SHP77 treated with DMSO at 0.1 percent for 48 hours (cell line): ENCODE measurements at regions not wholly inside any gene's neighbourhood (a gene's known extent, or its start where the extent isn't known, plus 50 kb on each side); places are given as distances from the start of the nearest gene placed in this dataset.
A peak's percentile ranks its signal among the peaks of the same experiment; 100 is the strongest.

Source experiments
- DNase-seq: peaks from one replicate; lab custom pipeline; 2025; lab: John Stamatoyannopoulos, UW

DNA sequence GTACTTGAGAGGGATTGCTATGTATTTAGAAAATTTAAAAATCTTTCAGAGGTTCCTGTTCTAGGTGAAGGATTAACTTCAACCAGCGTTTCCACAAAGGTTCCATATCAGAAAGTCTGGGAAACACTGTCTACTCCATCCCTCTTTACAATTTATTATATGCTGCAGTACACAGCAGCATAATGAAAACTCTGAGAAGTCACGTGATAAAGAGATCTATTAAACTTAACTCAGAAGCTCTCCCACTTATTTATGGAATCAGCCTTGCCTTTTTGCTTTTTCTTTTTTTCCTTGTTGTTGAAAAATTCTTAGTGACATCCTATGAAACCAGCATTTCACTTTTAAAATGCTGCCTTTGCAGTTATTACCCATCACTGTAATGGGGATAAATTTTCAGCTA, 186.2 kb downstream of the ACER2 start:
- DNase-seq = no peak

DNA sequence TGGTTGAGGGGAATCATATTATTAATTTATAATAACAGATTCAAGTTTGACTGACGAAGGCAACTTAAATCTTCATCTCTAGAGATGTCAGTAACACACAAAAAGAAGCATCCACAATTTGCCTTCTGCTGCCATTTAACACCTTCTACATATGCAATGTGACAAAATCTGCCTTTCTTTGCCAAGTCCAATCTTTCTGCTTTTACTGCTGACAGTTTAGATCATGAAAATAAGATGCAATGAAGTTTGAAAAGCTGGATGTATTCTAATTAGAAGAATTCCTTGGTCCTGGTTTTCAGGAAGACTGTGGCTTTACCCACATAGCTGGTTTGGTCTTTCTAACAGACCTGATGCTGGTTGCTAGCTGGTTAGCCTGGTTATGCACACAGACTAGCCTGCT, 178.9 kb downstream of the ACER2 start:
- DNase-seq = no peak

DNA sequence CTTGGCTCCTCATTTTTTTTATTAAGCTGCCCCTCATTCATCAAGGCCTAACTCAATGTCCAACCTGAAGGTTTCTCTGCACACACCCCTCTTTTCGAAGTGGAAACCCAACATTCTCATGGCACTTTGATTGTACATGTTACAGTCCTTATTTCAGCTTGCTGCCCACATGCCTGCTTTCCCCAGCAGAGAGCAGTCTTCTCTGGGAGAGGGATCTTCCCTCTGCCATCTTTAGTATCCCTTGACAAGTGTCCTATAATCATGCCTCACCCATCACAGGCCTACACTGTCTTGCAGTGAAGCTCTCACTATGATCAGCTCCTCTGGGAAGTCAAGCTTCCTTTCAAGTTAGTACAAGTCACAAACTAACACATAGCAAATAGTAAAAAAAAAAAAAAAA, 175.1 kb downstream of the ACER2 start:
- DNase-seq = no peak

DNA sequence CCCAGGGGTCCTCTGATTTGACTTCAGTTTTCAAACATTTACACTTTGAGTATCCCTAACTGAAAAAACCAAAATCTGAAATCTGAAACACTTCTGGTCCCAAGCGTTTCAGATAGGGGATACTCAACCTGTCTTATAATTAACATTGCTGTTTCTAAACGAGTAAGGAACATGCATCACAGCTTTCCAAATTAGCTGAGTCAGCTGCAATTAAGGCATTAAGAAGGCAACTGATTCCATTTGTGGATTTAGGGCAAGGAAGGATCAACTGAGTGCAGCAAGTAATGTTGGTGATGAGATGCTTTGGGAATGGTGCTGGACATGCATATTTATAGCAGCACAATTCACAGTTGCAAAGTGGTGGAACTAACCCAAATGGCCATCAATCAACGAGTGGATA, 168.6 kb downstream of the ACER2 start:
- DNase-seq = no peak

DNA sequence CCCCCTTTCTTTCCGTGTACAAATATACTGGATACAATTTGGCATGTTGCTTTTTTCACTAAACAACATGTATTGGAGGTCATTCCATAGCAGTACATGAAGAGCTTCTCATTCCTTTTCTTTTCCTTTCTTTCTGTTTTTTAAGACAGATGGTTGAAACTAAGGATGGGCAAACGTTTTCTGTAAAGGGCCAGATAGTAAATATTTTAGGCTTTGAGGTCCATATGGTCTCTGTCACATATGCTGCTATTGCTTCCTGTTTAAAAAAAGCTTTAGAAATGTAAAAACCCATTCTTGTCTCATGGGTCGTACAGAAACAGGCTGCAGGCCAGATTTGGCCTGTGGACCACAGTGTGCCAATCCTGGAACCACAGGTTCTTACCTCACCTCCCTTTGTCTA, 160.1 kb downstream of the ACER2 start:
- DNase-seq = no peak

DNA sequence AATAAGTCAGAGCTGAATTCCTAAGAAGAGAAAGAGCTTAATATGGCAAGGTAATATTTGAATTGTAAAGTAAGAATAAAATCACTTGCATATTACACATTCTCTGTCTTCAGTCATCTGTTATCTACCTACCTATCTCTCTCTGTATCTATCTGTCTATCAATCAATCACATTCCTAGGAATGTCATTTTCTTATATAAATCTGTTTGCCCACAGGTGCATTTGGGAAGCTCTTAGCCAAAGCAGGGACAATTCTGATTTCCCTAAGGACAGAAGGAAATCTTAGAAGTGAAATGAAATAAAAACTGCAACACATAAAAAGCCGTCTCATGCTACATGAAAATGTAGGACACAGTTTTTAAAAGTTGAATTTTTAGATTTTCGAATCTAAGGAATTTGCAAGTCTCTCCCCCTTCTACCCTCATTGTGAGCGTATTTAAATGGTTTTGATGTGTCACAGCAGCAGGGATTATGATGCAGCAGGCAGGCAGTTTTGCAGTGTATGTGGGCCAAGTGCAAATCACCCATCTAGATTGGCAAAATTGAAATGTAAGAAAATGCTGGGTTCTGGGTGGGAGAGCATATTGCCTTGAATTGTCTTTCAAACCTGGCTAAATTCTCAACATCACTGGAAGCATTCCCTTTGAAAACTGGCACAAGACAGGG, 155.7 kb downstream of the ACER2 start:
- no peak for DNase-seq

DNA sequence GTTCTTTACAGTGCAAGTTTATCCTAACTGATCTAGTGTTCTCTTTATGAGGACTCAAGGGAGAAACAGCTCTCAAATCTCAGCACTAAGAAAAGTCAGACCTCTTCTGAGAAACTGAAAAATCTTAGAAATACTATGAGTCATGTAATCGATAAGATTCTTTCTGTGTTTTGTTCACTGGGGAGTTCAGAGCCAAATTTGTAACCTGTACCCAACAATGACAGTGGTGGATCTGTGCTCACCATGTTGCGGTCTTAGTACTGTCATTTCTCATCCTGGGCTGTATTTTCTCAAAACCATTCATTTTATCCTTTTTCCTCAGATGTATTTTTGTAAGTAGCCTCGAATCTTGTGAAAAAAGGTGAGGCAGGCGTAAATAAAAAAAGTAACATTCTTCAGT, 146.4 kb downstream of the ACER2 start:
- no peak for DNase-seq

DNA sequence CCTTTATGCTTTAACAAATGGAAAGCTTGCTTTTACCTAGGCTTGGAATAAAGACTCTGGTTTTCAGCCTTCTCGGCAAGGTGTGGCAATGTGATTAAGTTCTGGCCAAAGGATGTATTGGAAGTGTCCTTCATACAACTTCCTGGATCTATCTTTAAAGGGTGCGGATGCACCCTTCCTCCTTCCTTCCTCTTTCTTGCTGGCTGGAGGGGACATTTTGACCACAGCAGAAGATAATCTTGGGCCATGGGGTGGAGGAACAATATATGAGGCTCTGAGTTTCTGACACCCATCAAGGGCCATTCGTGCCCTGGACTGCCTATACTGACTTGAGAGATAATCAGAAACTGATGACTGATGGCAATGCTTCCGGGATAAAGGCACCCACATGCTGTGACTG, 145.7 kb downstream of the ACER2 start:
- no peak for DNase-seq

DNA sequence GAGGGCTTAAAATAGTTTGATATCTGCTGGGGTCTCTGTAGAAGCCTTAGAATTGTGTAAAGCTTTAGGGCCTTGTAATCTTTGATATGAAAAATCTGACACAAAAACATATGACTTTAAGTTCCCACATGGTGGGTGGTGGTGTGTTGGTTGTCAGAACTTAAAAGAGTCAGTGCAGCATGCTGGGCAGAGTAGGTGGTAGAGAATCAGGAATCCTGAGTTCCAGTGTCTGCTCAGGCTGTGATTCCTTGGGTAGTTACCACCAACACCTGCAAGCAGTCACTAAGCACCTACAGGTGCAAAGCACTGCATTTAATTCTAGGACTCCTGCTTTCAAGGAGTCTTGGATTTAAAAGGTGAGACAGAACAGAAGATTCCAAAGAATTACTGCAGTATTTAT, 144.6 kb downstream of the ACER2 start:
- no peak for DNase-seq

DNA sequence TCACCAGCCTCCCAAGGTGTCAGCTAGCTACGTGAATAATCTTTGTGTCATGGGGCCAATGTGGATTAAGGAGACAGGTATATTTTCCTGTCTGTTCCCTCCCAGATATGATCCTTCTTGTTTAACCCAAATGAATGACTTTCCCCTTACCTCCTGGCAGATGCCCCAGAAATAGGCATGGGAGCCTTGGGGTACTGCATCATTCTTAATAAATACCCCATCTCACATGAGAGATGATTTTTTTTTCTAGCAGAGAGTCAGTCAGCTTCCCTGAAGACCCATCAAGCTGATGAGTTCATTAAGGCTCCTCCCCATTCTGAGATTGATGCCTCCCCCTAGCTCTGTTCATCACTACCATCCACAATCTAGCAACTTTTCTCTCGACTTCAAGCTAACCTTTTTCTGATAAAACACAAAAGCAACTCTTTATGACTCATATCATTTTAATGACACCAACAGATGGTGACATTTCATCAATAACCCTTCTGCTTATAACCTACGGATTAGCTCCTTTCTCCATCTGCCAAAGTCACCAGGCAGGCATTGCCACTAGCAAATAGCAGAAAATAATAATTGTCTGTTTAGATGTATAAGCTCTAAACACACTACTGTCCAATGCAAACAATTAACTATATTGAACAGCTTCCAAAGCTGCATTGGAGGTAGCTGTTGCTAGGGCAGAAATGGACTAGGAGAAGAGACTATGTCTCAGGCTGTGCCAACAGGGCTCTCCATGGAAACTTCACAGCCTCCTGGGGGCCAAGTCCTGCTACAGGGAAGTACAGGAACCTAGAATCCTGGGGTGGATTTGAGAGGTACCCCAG, 143.7 kb downstream of the ACER2 start:
- DNase-seq = peak; percentile 0

DNA sequence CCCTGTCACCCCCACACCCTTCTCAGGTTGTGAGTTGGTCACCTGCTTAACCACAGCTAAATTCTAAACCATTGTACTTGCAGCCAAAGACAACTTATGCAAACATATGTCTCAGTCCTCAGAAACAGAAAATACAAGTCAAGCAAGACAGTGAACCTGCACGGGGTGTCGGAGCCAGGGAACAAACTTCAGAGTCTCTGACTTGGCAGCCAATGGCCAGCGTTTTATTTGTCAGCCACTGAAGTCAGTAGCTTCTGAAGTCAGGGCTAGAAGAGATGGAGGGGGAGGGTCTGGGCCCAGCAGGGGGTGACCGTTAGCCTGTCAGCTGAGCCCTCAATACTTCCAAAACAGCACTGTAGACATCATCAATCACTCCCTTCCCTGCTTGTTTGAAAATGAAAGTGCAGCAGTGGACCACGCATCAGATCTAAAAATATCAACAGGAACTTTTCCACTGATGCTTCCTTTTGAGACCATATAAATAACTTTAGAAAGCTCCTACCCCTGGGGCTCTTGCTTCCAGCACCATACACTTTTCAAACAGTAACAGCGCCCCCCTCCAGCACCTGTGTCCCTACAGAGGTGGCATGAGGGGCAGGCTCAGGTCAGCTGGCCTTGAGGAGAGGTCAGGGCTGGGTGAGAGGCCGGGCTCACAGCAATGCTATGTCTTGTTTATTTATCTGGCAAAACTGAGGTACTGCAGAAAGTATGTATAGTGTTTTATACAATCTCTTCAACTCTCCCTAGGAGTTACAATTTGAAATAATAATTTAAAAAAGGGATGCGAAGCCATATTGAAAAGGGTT, 142.5 kb downstream of the ACER2 start:
- no peak for DNase-seq

DNA sequence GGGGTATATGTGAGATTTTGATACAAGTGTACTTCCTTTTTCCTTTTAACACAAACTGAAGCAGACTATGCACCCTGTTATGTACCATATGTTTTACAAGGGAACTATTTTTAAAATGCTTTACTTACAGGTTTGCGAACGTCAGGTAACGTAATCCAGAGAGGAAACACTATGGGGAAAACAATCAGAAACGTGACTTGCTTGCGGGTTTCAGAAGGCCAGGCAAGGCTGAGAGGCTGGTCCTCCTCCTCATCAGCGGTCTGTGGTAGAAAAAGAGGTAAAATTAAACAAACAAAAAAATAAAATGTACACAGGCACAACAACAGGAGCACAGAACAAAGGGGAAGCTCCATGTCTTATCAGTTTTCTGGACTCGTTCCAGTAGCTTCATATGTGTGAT, 141.2 kb downstream of the ACER2 start:
- DNase-seq = no peak

DNA sequence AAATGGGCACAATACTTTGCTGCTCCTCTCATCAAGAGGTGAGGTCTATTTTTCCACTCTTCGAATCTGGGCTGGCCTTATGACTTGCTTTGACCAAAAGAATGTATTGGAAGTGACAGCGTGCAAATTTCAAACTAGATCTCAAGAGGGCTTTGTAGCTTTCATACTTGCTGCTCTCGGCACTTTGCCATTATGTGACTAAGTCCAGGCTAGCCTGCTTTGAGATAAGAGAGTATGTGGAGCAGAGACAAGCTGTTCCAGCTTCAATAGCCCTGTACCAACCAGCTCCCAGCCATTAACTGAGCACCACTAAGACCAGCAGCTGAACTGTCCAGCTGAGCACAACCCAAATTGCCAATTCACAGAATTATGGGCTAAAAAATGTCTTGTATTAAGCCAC, 124.6 kb downstream of the ACER2 start:
- no peak for DNase-seq

DNA sequence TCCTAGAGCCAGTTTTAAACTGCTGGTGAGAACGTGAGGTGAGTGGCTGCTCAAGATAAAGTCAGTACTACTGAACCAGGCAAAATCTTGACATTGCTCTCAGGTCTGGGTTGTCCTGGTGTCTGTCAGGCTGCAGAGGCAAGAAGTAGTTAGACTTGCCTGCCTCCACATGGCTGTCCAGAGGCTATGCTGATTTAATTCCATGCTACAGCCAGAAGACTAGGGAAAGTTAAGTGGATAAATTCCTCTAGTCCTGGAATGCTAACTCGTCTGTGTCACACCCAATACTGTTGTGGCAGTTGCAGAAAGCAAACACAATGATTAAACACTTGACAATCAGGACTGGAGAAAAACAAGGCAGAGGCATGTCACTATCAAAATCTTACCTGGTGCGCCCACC, 118.9 kb downstream of the ACER2 start:
- no peak for DNase-seq

DNA sequence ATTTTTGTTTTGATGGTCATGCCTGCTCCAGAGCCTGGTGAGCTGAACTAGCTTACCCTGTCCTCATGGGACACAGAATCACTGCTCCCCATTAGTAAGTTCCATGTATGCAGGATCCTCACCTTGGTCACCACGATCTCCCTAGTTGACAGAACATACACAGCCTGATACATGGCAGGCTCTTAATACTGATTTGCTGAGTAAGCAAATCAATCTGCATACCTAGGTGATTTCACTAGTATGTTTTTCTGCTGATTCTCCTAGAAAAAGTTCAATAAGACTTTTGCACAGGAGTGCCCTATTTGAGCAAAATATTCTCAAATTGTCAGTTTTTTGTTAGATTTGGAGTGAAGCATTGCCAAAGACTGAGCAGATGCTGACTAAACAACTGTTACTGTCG, 113.7 kb downstream of the ACER2 start:
- no peak for DNase-seq

DNA sequence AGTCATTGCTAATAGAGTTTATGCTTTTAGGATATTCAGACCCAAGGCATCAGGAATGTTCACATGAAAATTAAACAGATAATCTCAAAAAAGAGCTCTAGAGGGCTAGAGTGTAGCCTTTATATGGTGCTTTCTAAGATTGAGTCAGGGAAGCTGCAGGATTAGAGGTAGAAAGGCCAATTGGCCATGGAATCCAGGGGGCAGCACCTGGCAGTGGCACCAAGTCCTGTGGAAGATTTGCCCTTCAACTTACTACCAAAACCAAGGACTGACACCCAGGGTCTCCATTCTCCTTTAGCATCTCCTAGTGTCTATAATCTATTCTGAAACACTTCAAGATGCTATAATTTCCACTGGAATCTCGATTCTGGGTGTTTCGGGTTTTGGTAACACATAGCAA, 112.4 kb downstream of the ACER2 start:
- DNase-seq = no peak

DNA sequence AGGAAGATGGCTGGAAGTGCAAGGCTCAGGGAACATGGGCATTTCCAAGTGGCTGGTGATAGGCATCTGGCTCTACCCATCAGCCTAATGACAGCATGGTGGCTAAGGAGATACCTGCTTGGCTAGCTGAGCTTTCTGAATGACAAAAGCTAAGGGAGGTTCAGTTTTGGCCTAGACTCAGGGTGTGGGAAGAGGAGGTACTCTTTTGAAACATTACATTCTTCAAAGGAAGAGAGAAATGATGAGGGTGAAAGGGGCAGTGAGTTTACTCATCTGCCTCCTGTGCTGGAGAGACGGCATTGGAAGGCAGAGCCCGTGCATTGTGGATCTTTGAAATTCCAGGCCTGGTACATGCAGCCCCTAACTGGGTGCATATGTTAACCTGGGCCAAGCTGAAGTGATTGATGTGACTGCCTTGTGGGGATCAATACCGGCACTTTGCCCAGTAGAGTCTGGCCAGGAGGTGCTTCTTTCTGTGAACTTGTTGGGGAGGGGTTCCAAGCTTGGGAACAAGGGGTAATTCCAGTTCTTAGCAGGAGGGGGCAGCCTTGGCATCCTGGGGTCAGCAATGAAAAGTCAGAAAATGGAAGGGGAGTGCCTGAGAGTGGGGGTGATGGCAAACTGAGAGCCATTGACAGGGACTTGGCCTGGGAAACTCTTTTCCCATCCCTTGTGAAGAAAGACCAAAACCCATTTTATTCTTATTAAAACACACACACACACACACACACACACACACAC, 108.6 kb downstream of the ACER2 start:
- DNase-seq = no peak

DNA sequence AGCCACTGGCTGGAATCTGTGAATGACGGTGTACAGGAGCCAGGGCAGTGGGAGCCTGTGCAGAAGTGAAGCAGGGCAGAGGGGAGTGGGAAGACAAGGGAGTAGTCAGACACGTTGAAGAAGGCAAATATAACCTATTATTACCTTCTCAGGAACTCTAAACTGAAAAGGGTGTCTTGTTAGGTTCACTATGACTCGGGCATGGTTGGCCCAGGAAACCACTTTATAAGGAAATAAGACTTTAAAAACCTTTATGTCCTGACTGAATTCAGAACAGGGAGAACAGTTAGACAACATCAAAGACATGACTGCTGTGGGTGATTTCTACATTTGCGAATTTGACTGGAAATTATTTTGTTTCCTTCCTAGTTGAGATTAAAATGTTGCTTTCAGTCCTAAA, 107.5 kb downstream of the ACER2 start:
- DNase-seq = no peak

DNA sequence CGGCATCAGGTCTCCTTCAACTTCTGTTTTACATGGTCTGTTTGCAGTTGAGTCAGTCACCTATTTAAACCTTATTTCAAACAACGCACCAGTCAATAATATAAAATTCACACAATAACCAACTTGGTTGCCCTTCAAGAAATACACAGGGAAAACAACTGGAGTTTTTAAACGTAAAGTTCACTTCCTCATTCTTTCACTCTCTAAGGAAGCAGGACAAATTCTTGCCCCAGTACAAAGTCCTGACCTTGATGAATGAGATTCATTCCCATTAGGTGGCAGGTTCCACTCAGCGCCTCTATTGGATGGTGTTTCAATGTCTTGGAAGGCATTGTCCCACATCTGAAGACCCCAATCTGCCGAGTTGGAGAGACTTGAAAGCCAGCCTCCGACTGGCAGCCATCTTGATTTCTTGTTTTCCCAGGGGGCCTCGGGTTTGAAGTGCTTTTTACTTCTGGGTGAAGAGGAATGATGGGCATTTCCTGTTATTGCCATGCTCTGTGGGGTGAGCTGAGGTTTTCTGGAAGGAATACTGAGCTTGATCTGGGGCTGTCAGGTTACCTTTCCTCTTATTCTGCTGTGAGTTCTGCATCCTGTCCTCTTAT, 105.0 kb downstream of the ACER2 start:
- DNase-seq = no peak

DNA sequence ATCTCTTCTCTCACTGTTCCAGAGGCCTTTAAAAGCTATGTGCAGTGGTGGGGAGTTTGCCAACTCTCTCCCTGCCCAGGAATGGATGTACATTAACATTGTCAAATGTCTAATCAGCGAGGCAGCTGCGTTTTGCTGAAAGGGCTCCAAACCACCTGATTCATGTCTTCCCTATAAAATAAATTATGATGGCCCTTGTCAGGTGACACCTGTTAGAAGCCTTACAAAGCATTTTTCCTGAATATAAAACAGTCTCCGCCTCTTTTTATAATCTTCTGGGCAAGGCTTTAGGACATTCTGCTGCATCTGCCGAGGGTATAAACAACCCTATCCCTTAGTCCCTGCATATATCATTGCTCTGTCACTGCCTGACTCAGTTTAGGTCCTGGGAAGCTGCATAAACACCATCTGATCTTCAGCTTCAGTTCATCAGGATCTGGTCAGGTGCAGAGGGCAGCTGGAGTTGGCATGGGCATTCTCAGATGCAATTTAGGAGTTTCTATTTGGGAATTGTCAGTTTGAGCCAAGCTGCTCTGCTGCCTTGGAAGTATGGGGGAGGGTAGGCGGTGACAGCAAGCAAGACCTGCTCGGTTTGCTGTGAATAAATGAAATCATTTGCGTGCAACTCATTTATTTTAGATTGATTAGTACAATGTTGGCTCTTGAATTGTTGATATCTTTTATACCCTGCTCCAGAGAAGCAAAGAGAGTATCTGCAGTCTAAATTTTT, 103.5 kb downstream of the ACER2 start:
- peak; percentile 1 for DNase-seq

DNA sequence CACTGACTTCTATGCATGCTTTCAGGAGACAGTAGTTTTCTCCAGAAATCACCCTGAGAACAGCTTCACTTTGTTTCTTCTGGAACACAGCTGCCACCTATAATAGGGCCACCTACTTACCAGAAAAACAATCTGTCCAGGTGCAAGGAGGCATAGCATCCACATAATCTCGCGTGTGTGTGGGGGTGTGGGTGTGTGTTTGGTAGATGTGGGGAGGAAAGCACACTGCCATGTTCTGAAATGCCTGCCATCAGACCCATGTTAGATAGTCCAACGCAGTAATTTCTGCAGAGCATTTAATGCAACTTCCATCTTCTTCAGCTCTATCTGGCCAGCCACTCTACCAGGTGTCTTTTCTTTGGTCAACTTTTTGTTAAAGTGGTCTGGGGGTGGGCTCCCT, 102.9 kb downstream of the ACER2 start:
- no peak for DNase-seq
